Type B pancreatic cell (in vitro differentiated cells): ENCODE measurements at regions not wholly inside any gene's neighbourhood (a gene's known extent, or its start where the extent isn't known, plus 50 kb on each side); places are given as distances from the start of the nearest gene placed in this dataset.

Experiments used
- DNase-seq: peaks from one replicate; pipeline ENCODE4 v3.0.0; 2021; ENCODE audit warnings: mixed read lengths; ENCODE audit not compliant: unreplicated experiment; ENCODE audit errors: extremely low spot score
- H3K27ac Mint-ChIP-seq: 2 replicates; pipeline ENCODE4 v1.8.0; 2021; ENCODE audit warnings: mild to moderate bottlenecking, mixed read lengths
- H3K27me3 Mint-ChIP-seq: 2 replicates; pipeline ENCODE4 v1.8.0; 2021; ENCODE audit warnings: mixed read lengths
- H3K36me3 Mint-ChIP-seq: 2 replicates; pipeline ENCODE4 v1.8.0; 2021; ENCODE audit warnings: mixed read lengths
- H3K4me1 Mint-ChIP-seq: one replicate; pipeline ENCODE4 v1.8.0; 2021; ENCODE audit warnings: mixed read lengths; ENCODE audit not compliant: unreplicated experiment
- H3K4me3 Mint-ChIP-seq: 2 replicates; pipeline ENCODE4 v1.8.0; 2021; ENCODE audit warnings: mild to moderate bottlenecking, mixed read lengths
- H3K9me3 Mint-ChIP-seq: 2 replicates; pipeline ENCODE4 v1.8.0; 2021; ENCODE audit warnings: mixed read lengths
- CTCF ChIP-seq: fragments of 200-600 bp; sonication (generic); conservative IDR thresholded peaks from 2 replicates; pipeline ENCODE4 v1.5.0; 2021; ENCODE audit warnings: antibody characterized with exemption, mild to moderate bottlenecking

DNA sequence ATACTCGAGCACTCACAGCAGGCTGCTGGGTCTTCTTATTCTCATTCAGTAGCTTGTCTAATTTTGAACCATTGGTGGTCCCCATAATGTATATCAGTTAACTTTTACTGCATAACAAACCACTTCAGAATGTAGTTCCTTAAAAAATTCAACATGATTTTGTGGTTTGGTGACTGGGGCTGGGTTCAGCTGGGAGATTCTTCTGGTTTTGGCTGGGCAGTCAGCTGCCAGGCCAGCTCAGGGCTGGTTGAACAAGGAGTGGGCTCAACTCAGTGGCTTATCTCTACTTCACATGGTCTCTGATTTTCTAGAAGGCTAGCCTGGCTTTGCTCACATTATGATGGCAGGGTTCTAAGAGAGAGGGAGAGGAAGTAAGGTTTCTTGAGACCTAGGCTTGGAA is 292.4 kb upstream of the CHD6 start:
- no peak for DNase-seq
- TF ChIP-seq CTCF = no peak
- no peaks in the 10 kb centered on the region for H3K4me1 Mint-ChIP-seq
- H3K9me3 Mint-ChIP-seq = no peaks in the 10 kb centered on the region
- H3K36me3 Mint-ChIP-seq = no peaks in the 10 kb centered on the region
- no peak overlapping the region for H3K27ac Mint-ChIP-seq
- H3K27me3 Mint-ChIP-seq = no peaks in the 10 kb centered on the region
- H3K4me3 Mint-ChIP-seq = no peak overlapping the region

GRCh38 chr20:41905199-41905598 is 287.0 kb upstream of the CHD6 start:
- no peak overlapping the region for H3K4me3 Mint-ChIP-seq
- no peaks in the 10 kb centered on the region for H3K36me3 Mint-ChIP-seq
- no peak for DNase-seq
- peaks cover 14% of the 10 kb centered on the region for H3K27me3 Mint-ChIP-seq
- no peaks in the 10 kb centered on the region for H3K9me3 Mint-ChIP-seq
- TF ChIP-seq CTCF = no peak
- H3K27ac Mint-ChIP-seq = no peak overlapping the region
- no peaks in the 10 kb centered on the region for H3K4me1 Mint-ChIP-seq

DNA sequence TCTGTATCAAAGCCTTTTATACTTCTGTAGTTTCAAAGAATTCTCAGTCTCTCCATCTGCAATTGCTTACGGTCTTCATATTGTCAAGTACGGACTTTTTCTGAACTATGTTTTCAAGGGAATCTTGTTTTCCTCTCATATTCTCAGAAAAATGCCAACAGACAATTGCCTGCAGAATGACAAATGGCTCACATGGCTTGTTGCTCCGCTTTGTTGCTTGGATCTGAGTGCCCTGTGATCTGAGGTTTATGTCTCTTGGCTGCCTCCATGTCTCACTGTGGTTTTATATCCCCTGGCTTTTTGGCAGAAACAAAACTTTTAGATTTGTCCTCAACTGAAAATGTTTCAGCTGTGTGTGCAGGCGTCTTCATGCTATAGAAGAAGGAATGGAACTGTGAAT is 285.4 kb upstream of the CHD6 start:
- TF ChIP-seq CTCF = no peak
- no peaks in the 10 kb centered on the region for H3K9me3 Mint-ChIP-seq
- peaks cover 26% of the 10 kb centered on the region for H3K27me3 Mint-ChIP-seq
- no peak overlapping the region for H3K4me3 Mint-ChIP-seq
- no peak overlapping the region for H3K27ac Mint-ChIP-seq
- no peaks in the 10 kb centered on the region for H3K36me3 Mint-ChIP-seq
- no peak for DNase-seq
- H3K4me1 Mint-ChIP-seq = no peaks in the 10 kb centered on the region

- no peak for TF ChIP-seq CTCF
- Mint-ChIP-seq H3K27ac (no peak overlapping the region), H3K9me3 (no peaks in the 10 kb centered on the region), H3K4me3 (no peak overlapping the region), H3K27me3 (peaks cover 26% of the 10 kb centered on the region), H3K36me3 (no peaks in the 10 kb centered on the region), H3K4me1 (no peaks in the 10 kb centered on the region)
- DNase-seq = no peak
Measured at GRCh38 chr20:41902346-41902745, 284.2 kb upstream of the CHD6 start.

DNA sequence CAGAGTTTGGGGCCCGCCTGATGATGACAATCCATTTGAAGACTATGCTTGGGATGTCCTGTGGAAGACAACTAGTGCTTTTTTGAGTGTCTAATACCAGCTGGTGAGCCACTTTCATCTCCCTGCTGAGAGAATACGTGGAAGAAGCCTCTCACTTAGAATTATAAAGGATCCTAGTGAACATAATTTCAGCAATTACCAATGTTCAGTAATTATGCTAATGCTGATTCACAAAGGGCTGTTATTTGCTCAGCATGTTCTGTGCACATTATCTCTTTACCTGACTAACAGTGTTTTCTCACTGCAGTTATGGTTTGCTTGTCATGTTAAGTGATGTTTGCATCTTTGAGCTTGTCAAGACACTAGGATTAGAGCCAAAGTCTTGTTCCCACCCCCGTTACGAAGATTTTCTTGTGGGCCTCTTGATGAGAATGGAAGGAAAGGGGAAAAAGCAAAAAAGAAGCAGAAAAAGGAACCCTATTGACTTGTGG is 282.1 kb upstream of the CHD6 start:
- no peak for TF ChIP-seq CTCF
- Mint-ChIP-seq H3K9me3 (no peaks in the 10 kb centered on the region), H3K36me3 (no peaks in the 10 kb centered on the region), H3K27ac (no peak overlapping the region), H3K4me3 (no peak overlapping the region), H3K4me1 (no peaks in the 10 kb centered on the region), H3K27me3 (peaks cover 36% of the 10 kb centered on the region)
- no peak for DNase-seq

GRCh38 chr20:41897708-41898107 is 279.5 kb upstream of the CHD6 start:
- H3K9me3 Mint-ChIP-seq = no peaks in the 10 kb centered on the region
- DNase-seq = no peak
- H3K27me3 Mint-ChIP-seq = peaks cover 31% of the 10 kb centered on the region
- H3K4me1 Mint-ChIP-seq = no peaks in the 10 kb centered on the region
- no peak for TF ChIP-seq CTCF
- no peak overlapping the region for H3K4me3 Mint-ChIP-seq
- peaks cover 5% of the 10 kb centered on the region for H3K36me3 Mint-ChIP-seq
- H3K27ac Mint-ChIP-seq = no peak overlapping the region
